SK-N-SH treated with all-trans-retinoic acid at 6 μM for 48 hours (cell line): ENCODE measurements at regions not wholly inside any gene's neighbourhood (a gene's known extent, or its start where the extent isn't known, plus 50 kb on each side); places are given as distances from the start of the nearest gene placed in this dataset.
"Not testable (repeated sequence)": the region's sequence is repeated elsewhere in the genome, so short reads cannot be mapped to it uniquely, and the experiment has no call there.

Experiments used
- ATAC-seq: fragments of 200-7000 bp; cut with Tn5 transposase; 3 replicates; pipeline ENCODE4 v1.9.1; 2020; ENCODE audit warnings: mild to moderate bottlenecking, moderate library complexity
- ARNTL ChIP-seq: fragments of 450-650 bp; formaldehyde crosslinking; IDR thresholded peaks from 2 replicates; pipeline ENCODE4 v1.5.0; 2020; ENCODE audit warnings: low read depth, mild to moderate bottlenecking, moderate library complexity, borderline replicate concordance
- BACH2 ChIP-seq: fragments of 250-450 bp; sonication (Bioruptor Pico); IDR thresholded peaks from 2 replicates; pipeline ENCODE4 v1.9.0; 2021; ENCODE audit warnings: mild to moderate bottlenecking, borderline replicate concordance
- CREB5 ChIP-seq: fragments of 250-450 bp; sonication (Bioruptor Pico); IDR thresholded peaks from 2 replicates; pipeline ENCODE4 v1.5.1; 2020; ENCODE audit warnings: low read depth, mild to moderate bottlenecking, moderate library complexity
- CSDC2 ChIP-seq: fragments of 250-450 bp; sonication (Bioruptor Pico); IDR thresholded peaks from 2 replicates; pipeline ENCODE4 v1.5.0; 2020; ENCODE audit warnings: mild to moderate bottlenecking, moderate library complexity
- CSRNP3 ChIP-seq: fragments of 250-450 bp; sonication (Bioruptor Pico); IDR thresholded peaks from 2 replicates; pipeline ENCODE4 v1.5.1; 2021; ENCODE audit warnings: mild to moderate bottlenecking, moderate library complexity
- GLIS3 ChIP-seq: fragments of 250-450 bp; sonication (Bioruptor Pico); IDR thresholded peaks from 2 replicates; pipeline ENCODE4 v1.5.0; 2020; ENCODE audit warnings: mild to moderate bottlenecking, moderate library complexity
- ISL1 ChIP-seq: fragments of 250-450 bp; sonication (Bioruptor Pico); IDR thresholded peaks from 2 replicates; pipeline ENCODE4 v2.1.2; 2022; ENCODE audit warnings: mild to moderate bottlenecking, moderate library complexity
- OSR1 ChIP-seq: fragments of 250-450 bp; sonication (Bioruptor Pico); IDR thresholded peaks from 2 replicates; pipeline ENCODE4 v1.8.0; 2022; ENCODE audit warnings: moderate library complexity, mild to moderate bottlenecking, inconsistent platforms
- PATZ1 ChIP-seq: fragments of 250-450 bp; sonication (Bioruptor Pico); IDR thresholded peaks from 2 replicates; pipeline ENCODE4 v1.8.0; 2020; ENCODE audit warnings: mild to moderate bottlenecking, moderate library complexity, borderline replicate concordance
- POU6F1 ChIP-seq: fragments of 250-450 bp; sonication (Bioruptor Pico); IDR thresholded peaks from 2 replicates; pipeline ENCODE4 v1.8.0; 2021; ENCODE audit warnings: low read depth, mild to moderate bottlenecking, moderate library complexity, borderline replicate concordance
- PPARA ChIP-seq: fragments of 250-450 bp; sonication (Bioruptor Pico); IDR thresholded peaks from 2 replicates; pipeline ENCODE4 v1.5.0; 2020; ENCODE audit warnings: mild to moderate bottlenecking, borderline replicate concordance
- RARB ChIP-seq: fragments of 250-450 bp; sonication (Bioruptor Pico); IDR thresholded peaks from 2 replicates; pipeline ENCODE4 v1.8.0; 2021; ENCODE audit warnings: mild to moderate bottlenecking, moderate library complexity
- SNAI2 ChIP-seq: fragments of 250-450 bp; sonication (Bioruptor Pico); IDR thresholded peaks from 2 replicates; pipeline ENCODE4 v1.5.0; 2020; ENCODE audit warnings: mild to moderate bottlenecking, moderate library complexity
- TOX ChIP-seq: fragments of 250-450 bp; sonication (Bioruptor Pico); IDR thresholded peaks from 2 replicates; pipeline ENCODE4 v1.8.0; 2021; ENCODE audit warnings: mild to moderate bottlenecking, moderate library complexity, borderline replicate concordance
- TSHZ2 ChIP-seq: fragments of 250-450 bp; sonication (Bioruptor Pico); IDR thresholded peaks from 2 replicates; pipeline ENCODE4 v1.5.0; 2020; ENCODE audit warnings: mild to moderate bottlenecking, moderate library complexity
- ZC3H10 ChIP-seq: fragments of 250-450 bp; sonication (Bioruptor Pico); IDR thresholded peaks from 2 replicates; pipeline ENCODE4 v1.5.1; 2021; ENCODE audit warnings: mild to moderate bottlenecking, moderate library complexity
- ZFP3 ChIP-seq: fragments of 250-450 bp; sonication (Bioruptor Pico); IDR thresholded peaks from 2 replicates; pipeline ENCODE4 v1.5.0; 2020; ENCODE audit warnings: mild to moderate bottlenecking, moderate library complexity
- ZFP30 ChIP-seq: fragments of 450-650 bp; formaldehyde crosslinking; IDR thresholded peaks from 2 replicates; pipeline ENCODE4 v1.5.0; 2022; ENCODE audit warnings: mild to moderate bottlenecking, moderate library complexity
- ZNF565 ChIP-seq: fragments of 450-650 bp; formaldehyde crosslinking; conservative IDR thresholded peaks from 2 replicates; pipeline ENCODE4 v1.5.0; 2020; ENCODE audit warnings: low read depth, mild to moderate bottlenecking, moderate library complexity
- ZNF70 ChIP-seq: fragments of 450-650 bp; formaldehyde crosslinking; IDR thresholded peaks from 2 replicates; pipeline ENCODE4 v1.5.0; 2020; ENCODE audit warnings: mild to moderate bottlenecking, moderate library complexity
- ZNF8 ChIP-seq: fragments of 450-650 bp; formaldehyde crosslinking; IDR thresholded peaks from 2 replicates; pipeline ENCODE4 v1.5.0; 2020; ENCODE audit warnings: mild to moderate bottlenecking, moderate library complexity

- TF ChIP-seq RARB (CRISPR knock-in tag) (no peak), ZC3H10 (CRISPR knock-in tag) (no peak), ZFP30 (no peak), ARNTL (no peak)
- no peak for ATAC-seq
These were observed 327.2 kb downstream of the CENPW start for GRCh38 chr6:126667071-126667470.

- no peak for ATAC-seq
- no peak for TF ChIP-seq ZNF70
- TF ChIP-seq SNAI2 (CRISPR knock-in tag) = no peak
- TF ChIP-seq BACH2 (CRISPR knock-in tag) = no peak
- TF ChIP-seq ZC3H10 (CRISPR knock-in tag) = no peak
- TF ChIP-seq TSHZ2 (CRISPR knock-in tag) = no peak
- TF ChIP-seq PPARA (CRISPR knock-in tag) = no peak
- TF ChIP-seq GLIS3 (CRISPR knock-in tag) = no peak
- TF ChIP-seq CSRNP3 (CRISPR knock-in tag) = no peak
- TF ChIP-seq ZFP3 (CRISPR knock-in tag) = no peak
- no peak for TF ChIP-seq POU6F1 (CRISPR knock-in tag)
- TF ChIP-seq PATZ1 (CRISPR knock-in tag) = no peak
- no peak for TF ChIP-seq ARNTL
- no peak for TF ChIP-seq CSDC2
- TF ChIP-seq TOX (CRISPR knock-in tag) = no peak
These were observed 327.8 kb downstream of the CENPW start for GRCh38 chr6:126667728-126668127.

GRCh38 chr6:126672649-126673048, 332.7 kb downstream of the CENPW start:
- ATAC-seq = no peak
- no peak for TF ChIP-seq OSR1 (CRISPR knock-in tag)
- no peak for TF ChIP-seq POU6F1 (CRISPR knock-in tag)
- TF ChIP-seq CSRNP3 (CRISPR knock-in tag) = no peak
- TF ChIP-seq CSDC2 = no peak
- no peak for TF ChIP-seq ZFP30
- no peak for TF ChIP-seq ARNTL
- no peak for TF ChIP-seq ZNF565 (CRISPR knock-in tag)
- TF ChIP-seq ISL1 (CRISPR knock-in tag) = no peak
- no peak for TF ChIP-seq TSHZ2 (CRISPR knock-in tag)
- no peak for TF ChIP-seq SNAI2 (CRISPR knock-in tag)
- no peak for TF ChIP-seq ZNF8 (CRISPR knock-in tag)
- no peak for TF ChIP-seq ZFP3 (CRISPR knock-in tag)
- TF ChIP-seq CREB5 = no peak
- TF ChIP-seq ZNF70 = no peak
- no peak for TF ChIP-seq PPARA (CRISPR knock-in tag)
- no peak for TF ChIP-seq BACH2 (CRISPR knock-in tag)
- TF ChIP-seq RARB (CRISPR knock-in tag) = no peak

- ATAC-seq = not testable (repeated sequence)
These were observed 333.8 kb downstream of the CENPW start for GRCh38 chr6:126673749-126674148.
